Activated naive CD8-positive, alpha-beta T cell treated with anti-CD3 and anti-CD28 coated beads for 36 hours (primary cell): ENCODE measurements at regions not wholly inside any gene's neighbourhood (a gene's known extent, or its start where the extent isn't known, plus 50 kb on each side); places are given as distances from the start of the nearest gene placed in this dataset.
A peak's percentile ranks its signal among the peaks of the same experiment; 100 is the strongest.
"Not testable (repeated sequence)": the region's sequence is repeated elsewhere in the genome, so short reads cannot be mapped to it uniquely, and the experiment has no call there.

ENCODE experiments used
- DNase-seq: peaks from one replicate; pipeline ENCODE4 v3.0.0; 2021
- H3K27ac Mint-ChIP-seq: one replicate; pipeline ENCODE4 v1.8.0; 2022; ENCODE audit warnings: mild to moderate bottlenecking, moderate library complexity, mixed read lengths
- H3K27me3 Mint-ChIP-seq: one replicate; pipeline ENCODE4 v1.8.0; 2022; ENCODE audit warnings: mild to moderate bottlenecking, mixed read lengths
- H3K36me3 Mint-ChIP-seq: one replicate; pipeline ENCODE4 v1.8.0; 2021; ENCODE audit warnings: mild to moderate bottlenecking, mixed read lengths
- H3K4me1 Mint-ChIP-seq: one replicate; pipeline ENCODE4 v1.8.0; 2021; ENCODE audit warnings: mixed read lengths
- H3K4me3 Mint-ChIP-seq: one replicate; pipeline ENCODE4 v1.8.0; 2022; ENCODE audit warnings: mild to moderate bottlenecking, moderate library complexity, mixed read lengths
- H3K9me3 Mint-ChIP-seq: one replicate; pipeline ENCODE4 v1.8.0; 2022; ENCODE audit warnings: mixed read lengths

GRCh38 chr1:148318904-148319242 is 164.2 kb downstream of the PPIAL4G start:
- Mint-ChIP-seq H3K9me3 (peaks cover 4% of the 10 kb centered on the region), H3K27ac (peak overlapping the region; percentile 81), H3K36me3 (peaks cover 2% of the 10 kb centered on the region), H3K27me3 (peaks cover 36% of the 10 kb centered on the region), H3K4me3 (peak overlapping the region; percentile 89), H3K4me1 (peaks cover 33% of the 10 kb centered on the region)
- DNase-seq: no peak

GRCh38 chr1:148318123-148318903 is 164.8 kb downstream of the PPIAL4G start:
- Mint-ChIP-seq H3K27me3 (peaks cover 39% of the 10 kb centered on the region), H3K4me1 (peaks cover 33% of the 10 kb centered on the region), H3K9me3 (peaks cover 4% of the 10 kb centered on the region), H3K36me3 (peaks cover 2% of the 10 kb centered on the region), H3K27ac (peak overlapping the region; percentile 81), H3K4me3 (peak overlapping the region; percentile 89)
- DNase-seq: peak; percentile 77

GRCh38 chr1:148317288-148317985 is 165.4 kb upstream of the NBPF11 start:
- peaks cover 44% of the 10 kb centered on the region for H3K27me3 Mint-ChIP-seq
- peaks cover 33% of the 10 kb centered on the region for H3K4me1 Mint-ChIP-seq
- H3K4me3 Mint-ChIP-seq: peak overlapping the region; percentile 89
- no peak for DNase-seq
- peaks cover 4% of the 10 kb centered on the region for H3K9me3 Mint-ChIP-seq
- peaks cover 2% of the 10 kb centered on the region for H3K36me3 Mint-ChIP-seq
- no peak overlapping the region for H3K27ac Mint-ChIP-seq

- H3K4me1 Mint-ChIP-seq: peaks cover 28% of the 10 kb centered on the region
- peaks cover 62% of the 10 kb centered on the region for H3K27me3 Mint-ChIP-seq
- DNase-seq: no peak
Observed at GRCh38 chr1:148315071-148315811, 163.2 kb upstream of the NBPF11 start.

GRCh38 chr1:148310807-148311206 is 158.7 kb upstream of the NBPF11 start:
- peaks cover 7% of the 10 kb centered on the region for H3K4me1 Mint-ChIP-seq
- H3K27ac Mint-ChIP-seq: no peak overlapping the region
- peaks cover 2% of the 10 kb centered on the region for H3K36me3 Mint-ChIP-seq
- DNase-seq: no peak
- H3K27me3 Mint-ChIP-seq: peaks cover 72% of the 10 kb centered on the region
- no peak overlapping the region for H3K4me3 Mint-ChIP-seq
- H3K9me3 Mint-ChIP-seq: peaks cover 8% of the 10 kb centered on the region

More at GRCh38 chr1:148315071-148315811, 163.2 kb upstream of the NBPF11 start:
- Mint-ChIP-seq H3K4me3 (no peak overlapping the region), H3K9me3 (peaks cover 8% of the 10 kb centered on the region), H3K27ac (no peak overlapping the region), H3K36me3 (peaks cover 2% of the 10 kb centered on the region)

- Mint-ChIP-seq H3K4me1 (peaks cover 3% of the 10 kb centered on the region), H3K4me3 (no peak overlapping the region), H3K36me3 (peaks cover 1% of the 10 kb centered on the region), H3K27me3 (peaks cover 76% of the 10 kb centered on the region), H3K27ac (no peak overlapping the region), H3K9me3 (peaks cover 8% of the 10 kb centered on the region)
- DNase-seq: no peak
Observed at GRCh38 chr1:148309940-148310500, 157.9 kb upstream of the NBPF11 start.

GRCh38 chr1:148308832-148309458 is 156.9 kb upstream of the NBPF11 start:
- Mint-ChIP-seq H3K27me3 (peaks cover 81% of the 10 kb centered on the region), H3K27ac (no peak overlapping the region)

GRCh38 chr1:148307583-148308185 is 155.6 kb upstream of the NBPF11 start:
- Mint-ChIP-seq H3K27me3 (peaks cover 77% of the 10 kb centered on the region), H3K4me3 (no peak overlapping the region), H3K27ac (no peak overlapping the region), H3K36me3 (peaks cover 3% of the 10 kb centered on the region), H3K9me3 (peaks cover 3% of the 10 kb centered on the region), H3K4me1 (peaks cover 11% of the 10 kb centered on the region)
- DNase-seq: no peak

More at GRCh38 chr1:148308832-148309458, 156.9 kb upstream of the NBPF11 start:
- peaks cover 5% of the 10 kb centered on the region for H3K4me1 Mint-ChIP-seq
- no peak overlapping the region for H3K4me3 Mint-ChIP-seq
- no peak for DNase-seq
- H3K36me3 Mint-ChIP-seq: peaks cover 3% of the 10 kb centered on the region
- peaks cover 3% of the 10 kb centered on the region for H3K9me3 Mint-ChIP-seq

GRCh38 chr1:148304935-148305334 is 152.9 kb upstream of the NBPF11 start:
- peaks cover 52% of the 10 kb centered on the region for H3K27me3 Mint-ChIP-seq
- peaks cover 11% of the 10 kb centered on the region for H3K4me1 Mint-ChIP-seq
- not testable (repeated sequence) for H3K9me3 Mint-ChIP-seq, DNase-seq, H3K36me3 Mint-ChIP-seq
- H3K27ac Mint-ChIP-seq: peak overlapping the region; percentile 7
- H3K4me3 Mint-ChIP-seq: peak overlapping the region; percentile 30

GRCh38 chr1:148302586-148303364 is 150.7 kb upstream of the NBPF11 start:
- H3K4me3 Mint-ChIP-seq: peak overlapping the region; percentile 84
- H3K9me3 Mint-ChIP-seq, H3K36me3 Mint-ChIP-seq: not testable (repeated sequence)
- DNase-seq: peak; percentile 72
- H3K4me1 Mint-ChIP-seq: peaks cover 11% of the 10 kb centered on the region
- peak overlapping the region; percentile 72 for H3K27ac Mint-ChIP-seq
- peaks cover 37% of the 10 kb centered on the region for H3K27me3 Mint-ChIP-seq

- not testable (repeated sequence) for H3K27ac Mint-ChIP-seq, H3K27me3 Mint-ChIP-seq, H3K4me3 Mint-ChIP-seq, H3K4me1 Mint-ChIP-seq, DNase-seq, H3K36me3 Mint-ChIP-seq, H3K9me3 Mint-ChIP-seq
Observed at GRCh38 chr1:148297852-148298251, 145.8 kb upstream of the NBPF11 start.

GRCh38 chr1:148296511-148296910 is 144.4 kb upstream of the NBPF11 start:
- H3K4me1 Mint-ChIP-seq: no peaks in the 10 kb centered on the region
- DNase-seq: no peak
- H3K4me3 Mint-ChIP-seq: no peak overlapping the region
- no peak overlapping the region for H3K27ac Mint-ChIP-seq
- H3K36me3 Mint-ChIP-seq: no peaks in the 10 kb centered on the region
- H3K9me3 Mint-ChIP-seq: no peaks in the 10 kb centered on the region
- H3K27me3 Mint-ChIP-seq: no peaks in the 10 kb centered on the region

GRCh38 chr1:148294116-148294807 is 142.2 kb upstream of the NBPF11 start:
- no peak for DNase-seq
- no peaks in the 10 kb centered on the region for H3K9me3 Mint-ChIP-seq
- no peak overlapping the region for H3K4me3 Mint-ChIP-seq
- no peak overlapping the region for H3K27ac Mint-ChIP-seq
- H3K27me3 Mint-ChIP-seq: no peaks in the 10 kb centered on the region
- no peaks in the 10 kb centered on the region for H3K4me1 Mint-ChIP-seq
- H3K36me3 Mint-ChIP-seq: no peaks in the 10 kb centered on the region
